ENCODE measurements at regions not wholly inside any gene's neighbourhood (a gene's known extent, or its start where the extent isn't known, plus 50 kb on each side); places are given as distances from the start of the nearest gene placed in this dataset.
A peak's percentile ranks its signal among the peaks of the same experiment; 100 is the strongest.

- ATAC-seq (ENCODE audit: low FRiP score in 2 of 2) (no peak), DNase-seq (no peak)
- H3K4me3 ChIP-seq: no peak overlapping the region
- TF ChIP-seq POLR2AphosphoS5 (IDR thresholded peaks at IDR 0.05): no peak
- TF ChIP-seq CTCF (IDR thresholded peaks at IDR 0.05): no peak
- no peak for TF ChIP-seq EP300 (IDR thresholded peaks at IDR 0.05)
- no peak for TF ChIP-seq POLR2A (IDR thresholded peaks at IDR 0.05)
- peaks cover 11 to 20% (median 13%) of the 10 kb centered on the region in 4 donors for H3K4me1 ChIP-seq
- H3K9me3 ChIP-seq: no peaks in the 10 kb centered on the region
- no peak overlapping the region for H3K27ac ChIP-seq
- WGBS, 2 donors: 76 to 79% methylated on average over 5 of the region's 5 CpGs
- H3K27me3 ChIP-seq: peaks cover 0 to 19% (median 12%) of the 10 kb centered on the region in 4 donors
- H3K36me3 ChIP-seq: no peaks in the 10 kb centered on the region
Measured at GRCh38 chr14:103282932-103283331, 51.1 kb upstream of the EIF5 start.

DNA sequence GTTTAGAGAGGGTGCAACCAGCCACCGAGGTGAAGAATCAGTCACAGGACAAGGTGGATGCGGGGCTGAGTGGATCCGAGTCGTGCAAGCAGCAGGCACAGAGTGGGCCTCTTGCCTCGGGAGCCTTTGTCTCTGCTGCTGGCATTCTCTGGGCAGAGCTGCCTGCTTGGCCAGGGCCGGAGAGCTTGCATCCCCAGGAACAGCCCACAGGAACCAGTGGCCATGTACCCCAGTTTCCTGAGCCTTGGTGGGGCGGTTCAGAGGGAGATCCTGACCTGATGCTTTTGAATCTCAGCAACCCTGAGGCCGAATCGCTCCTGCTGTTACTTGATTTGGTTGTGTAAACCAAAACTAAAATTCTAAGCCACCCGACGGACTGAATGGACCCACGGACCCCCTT is 50.1 kb upstream of the EIF5 start:
- no peak for ATAC-seq (ENCODE audit: low FRiP score in 2 of 2)
- WGBS, 2 donors: 66 to 68% methylated on average over 9 to 12 of the region's 12 CpGs
- H3K27me3 ChIP-seq: peaks cover 0 to 10% (median 6%) of the 10 kb centered on the region in 4 donors
- TF ChIP-seq CTCF (IDR thresholded peaks at IDR 0.05): no peak
- TF ChIP-seq POLR2A (IDR thresholded peaks at IDR 0.05): no peak
- no peak for TF ChIP-seq POLR2AphosphoS5 (IDR thresholded peaks at IDR 0.05)
- TF ChIP-seq EP300 (IDR thresholded peaks at IDR 0.05): no peak
- no peaks in the 10 kb centered on the region for H3K36me3 ChIP-seq
- H3K4me1 ChIP-seq: peaks cover 7 to 10% (median 8%) of the 10 kb centered on the region in 4 donors
- no peaks in the 10 kb centered on the region for H3K9me3 ChIP-seq
- no peak overlapping the region for H3K27ac ChIP-seq
- peak in 1 of 2 donors; percentile 33 for DNase-seq
- no peak overlapping the region for H3K4me3 ChIP-seq

Small RNAs in the stretch of these regions (small RNA-seq; reads per million reads assigned to genes)
- gene AL161669.2: 0 reads per million in 4 donors
